Spleen (tissue), 11 donors: ENCODE measurements at regions not wholly inside any gene's neighbourhood (a gene's known extent, or its start where the extent isn't known, plus 50 kb on each side); places are given as distances from the start of the nearest gene placed in this dataset.

ENCODE experiments used
- DNase-seq: peaks from one replicate; pipeline ENCODE4 v3.0.0-alpha.2; 2020
- H3K27ac ChIP-seq, 8 donors: fragments of 200-600 bp; sonication (generic) in 7 of 8; 1 replicate in 4 of 8; 2 replicates in 4 of 8; pipeline versions ENCODE4 v1.5.0 to v1.8.0; 2016 to 2021; ENCODE audit warnings: inconsistent platforms in 4 of 8, mild to moderate bottlenecking in 4 of 8, moderate library complexity in 1 of 8
- H3K27me3 ChIP-seq, 7 donors: fragments of 200-600 bp; sonication (generic) in 6 of 7; replicated peaks in 1 of 7; 1 replicate in 4 of 7; 2 replicates in 3 of 7; pipeline versions ENCODE4 v1.5.0 to v1.8.0; 2016 to 2021; ENCODE audit warnings: inconsistent platforms in 3 of 7, mild to moderate bottlenecking in 1 of 7
- H3K36me3 ChIP-seq, 6 donors: fragments of 200-600 bp; sonication (generic) in 5 of 6; 1 replicate in 4 of 6; 2 replicates in 2 of 6; pipeline versions ENCODE4 v1.5.0 to v1.8.0; 2016 to 2021; ENCODE audit warnings: inconsistent platforms in 2 of 6
- H3K4me1 ChIP-seq, 6 donors: fragments of 200-600 bp; sonication (generic) in 5 of 6; 1 replicate in 3 of 6; 2 replicates in 3 of 6; pipeline versions ENCODE4 v1.5.0 to v1.8.0; 2016 to 2021; ENCODE audit warnings: inconsistent platforms in 3 of 6
- H3K4me3 ChIP-seq, 8 donors: fragments of 200-600 bp; sonication (generic) in 7 of 8; 1 replicate in 4 of 8; 2 replicates in 4 of 8; pipeline versions ENCODE4 v1.5.0 to v1.8.0; 2016 to 2021; ENCODE audit warnings: inconsistent platforms in 4 of 8, mild to moderate bottlenecking in 4 of 8, moderate library complexity in 2 of 8
- H3K9me3 ChIP-seq, 8 donors: fragments of 200-600 bp; sonication (generic) in 7 of 8; 1 replicate in 4 of 8; 2 replicates in 4 of 8; pipeline versions ENCODE4 v1.5.0 to v1.8.0; 2016 to 2021; ENCODE audit warnings: inconsistent platforms in 4 of 8
- POLR2A ChIP-seq, 3 donors: fragments of 450-650 bp; IDR thresholded peaks; one replicate each; pipeline ENCODE4 v1.5.1; 2017; ENCODE audit warnings: antibody characterized with exemption in 3 of 3, mild to moderate bottlenecking in 1 of 3
- POLR2AphosphoS5 ChIP-seq, 3 donors: sonication (generic); formaldehyde crosslinking; IDR thresholded peaks; one replicate each; pipeline ENCODE4 v1.5.1; 2017; ENCODE audit warnings: antibody characterized with exemption in 3 of 3
- WGBS, 5 donors: extraction: QIAGEN DNeasy Blood & Tissue Kit in 3 of 5; methylation state at CpG; one replicate each; pipeline versions ENCODE4 v1.1.5 to v1.1.7; 2013 to 2018; 5-methylcytosine and 5-hydroxymethylcytosine counted together
- intact Hi-C: fragments of 100-400 bp; cut with DNase I; formaldehyde crosslinking; loops from one replicate; pipeline ENCODE4 v1.15.0; 2023; ENCODE audit warnings: low total_unique reads
- TF ChIP-seq, protein P1 (sequence below), 11 experiments: fragments of 200-600 bp in 7 of 11; fragments of 450-650 bp in 4 of 11; sonication (generic) in 4 of 11; IDR thresholded peaks in 8 of 11; conservative IDR thresholded peaks in 3 of 11; 1 replicate in 7 of 11; 2 replicates in 4 of 11; pipeline versions ENCODE4 v1.4.0 to v1.8.0; 2016 to 2021; ENCODE audit warnings: antibody characterized with exemption in 11 of 11, inconsistent platforms in 4 of 11, mild to moderate bottlenecking in 1 of 11
- donor health status: healthy with polysubstance abuse.
- donor health status: DM: no; HTN: no; CAD: no; lungs with moderate emphysema.
- donor health status: DM: no; HTN: no; CAD: no.
- donor health status: Bipolar disorder and iron deficiency.
- donor health status: healthy.
- donor health status: DM: no; HTN: no; CAD: no.
- donor health status: DM: yes; HTN: yes; CAD: no.

- intact Hi-C loops = no loop called here
- Histone ChIP-seq H3K4me3 (no peak overlapping the region), H3K9me3 (peaks cover 0 to 6% (median 0%) of the 10 kb centered on the region in 8 donors), H3K27ac (no peak overlapping the region), H3K36me3 (no peaks in the 10 kb centered on the region), H3K4me1 (no peaks in the 10 kb centered on the region), H3K27me3 (no peaks in the 10 kb centered on the region)
- DNase-seq = no peak
- 57 to 76% (median 72%) methylated on average over 1 of the region's 1 CpG for WGBS, 5 donors
- TF ChIP-seq, protein P1, sequence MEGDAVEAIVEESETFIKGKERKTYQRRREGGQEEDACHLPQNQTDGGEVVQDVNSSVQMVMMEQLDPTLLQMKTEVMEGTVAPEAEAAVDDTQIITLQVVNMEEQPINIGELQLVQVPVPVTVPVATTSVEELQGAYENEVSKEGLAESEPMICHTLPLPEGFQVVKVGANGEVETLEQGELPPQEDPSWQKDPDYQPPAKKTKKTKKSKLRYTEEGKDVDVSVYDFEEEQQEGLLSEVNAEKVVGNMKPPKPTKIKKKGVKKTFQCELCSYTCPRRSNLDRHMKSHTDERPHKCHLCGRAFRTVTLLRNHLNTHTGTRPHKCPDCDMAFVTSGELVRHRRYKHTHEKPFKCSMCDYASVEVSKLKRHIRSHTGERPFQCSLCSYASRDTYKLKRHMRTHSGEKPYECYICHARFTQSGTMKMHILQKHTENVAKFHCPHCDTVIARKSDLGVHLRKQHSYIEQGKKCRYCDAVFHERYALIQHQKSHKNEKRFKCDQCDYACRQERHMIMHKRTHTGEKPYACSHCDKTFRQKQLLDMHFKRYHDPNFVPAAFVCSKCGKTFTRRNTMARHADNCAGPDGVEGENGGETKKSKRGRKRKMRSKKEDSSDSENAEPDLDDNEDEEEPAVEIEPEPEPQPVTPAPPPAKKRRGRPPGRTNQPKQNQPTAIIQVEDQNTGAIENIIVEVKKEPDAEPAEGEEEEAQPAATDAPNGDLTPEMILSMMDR (IDR thresholded peaks at IDR 0.05 in 8 of 11, conservative IDR thresholded peaks at IDR 0.05 in 3 of 11) = no peak
- TF ChIP-seq POLR2AphosphoS5 (IDR thresholded peaks at IDR 0.05) (no peak), POLR2A (IDR thresholded peaks at IDR 0.05) (no peak)
These were observed 269.0 kb downstream of the NSUN3 start for GRCh38 chr3:94331831-94332230.

DNA sequence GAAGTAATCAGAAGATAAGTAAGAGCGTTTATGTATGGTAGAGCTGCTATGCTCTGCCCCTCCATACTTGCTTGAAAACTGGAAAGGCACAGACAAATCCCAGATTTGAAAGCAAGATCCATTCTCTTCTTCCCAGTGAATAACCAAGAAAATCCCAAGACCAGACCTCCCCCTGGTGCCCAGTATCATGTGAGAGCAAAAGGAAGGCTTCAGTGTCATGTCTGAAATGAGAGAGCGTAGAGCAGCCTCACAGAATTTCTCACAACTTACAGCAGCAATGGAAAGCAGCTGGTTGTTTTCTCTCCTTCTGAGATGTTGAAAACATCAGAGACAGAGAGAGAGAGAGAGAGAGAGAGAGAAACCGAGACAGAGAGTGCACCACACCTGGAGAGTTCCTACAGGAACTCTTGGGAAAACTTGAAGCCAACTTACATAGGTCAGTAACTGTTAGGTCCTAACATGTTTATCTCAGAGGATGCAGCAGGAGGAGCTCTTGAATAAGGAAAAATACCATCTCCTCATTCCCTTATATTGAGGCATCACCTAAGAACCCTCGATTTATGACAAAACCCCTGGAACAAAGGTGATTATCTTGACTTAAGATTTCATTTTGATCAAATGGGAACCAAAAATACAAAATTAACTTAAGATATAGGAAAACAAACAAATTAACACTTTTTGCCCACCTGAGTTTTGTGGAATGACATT, 273.3 kb downstream of the NSUN3 start:
- no peak for DNase-seq
- no peak overlapping the region for H3K27ac ChIP-seq
- H3K4me3 ChIP-seq = no peak overlapping the region
- no peaks in the 10 kb centered on the region for H3K4me1 ChIP-seq
- no peak for TF ChIP-seq POLR2AphosphoS5 (IDR thresholded peaks at IDR 0.05)
- TF ChIP-seq, protein P1 (IDR thresholded peaks at IDR 0.05 in 8 of 11, conservative IDR thresholded peaks at IDR 0.05 in 3 of 11) = peak in 4 of 11 experiments; percentile 9 to 42 (median 16)
- no peaks in the 10 kb centered on the region for H3K36me3 ChIP-seq
- intact Hi-C loops = no loop called here
- no peaks in the 10 kb centered on the region for H3K27me3 ChIP-seq
- 46 to 55% (median 52%) methylated on average over 4 of the region's 4 CpGs for WGBS, 5 donors
- no peaks in the 10 kb centered on the region for H3K9me3 ChIP-seq

- no peak overlapping the region for H3K27ac ChIP-seq
- TF ChIP-seq POLR2A (IDR thresholded peaks at IDR 0.05) = no peak
- TF ChIP-seq, protein P1 (IDR thresholded peaks at IDR 0.05 in 8 of 11, conservative IDR thresholded peaks at IDR 0.05 in 3 of 11) = no peak
- TF ChIP-seq POLR2AphosphoS5 (IDR thresholded peaks at IDR 0.05) = no peak
- WGBS, 5 donors = 88 to 97% (median 92%) methylated on average over 13 of the region's 13 CpGs
- intact Hi-C loops = no loop called here
- H3K4me3 ChIP-seq = no peak overlapping the region
- H3K9me3 ChIP-seq = peaks cover 0 to 12% (median 0%) of the 10 kb centered on the region in 8 donors
- no peaks in the 10 kb centered on the region for H3K36me3 ChIP-seq
- peaks cover 0 to 9% (median 0%) of the 10 kb centered on the region in 6 donors for H3K4me1 ChIP-seq
- DNase-seq = no peak
- no peaks in the 10 kb centered on the region for H3K27me3 ChIP-seq
These were observed 282.2 kb downstream of the NSUN3 start for GRCh38 chr3:94345101-94345500.

GRCh38 chr3:94349310-94349878, 286.5 kb downstream of the NSUN3 start:
- intact Hi-C loops = no loop called here
- Histone ChIP-seq H3K4me3 (no peak overlapping the region), H3K27ac (no peak overlapping the region), H3K9me3 (peaks cover 0 to 12% (median 0%) of the 10 kb centered on the region in 8 donors), H3K4me1 (no peaks in the 10 kb centered on the region), H3K27me3 (no peaks in the 10 kb centered on the region), H3K36me3 (no peaks in the 10 kb centered on the region)
- DNase-seq = no peak
- WGBS, 5 donors = 79 to 88% (median 84%) methylated on average over 4 of the region's 4 CpGs
- TF ChIP-seq, protein P1 (IDR thresholded peaks at IDR 0.05 in 8 of 11, conservative IDR thresholded peaks at IDR 0.05 in 3 of 11) = no peak
- no peak for TF ChIP-seq POLR2AphosphoS5 (IDR thresholded peaks at IDR 0.05)
- TF ChIP-seq POLR2A (IDR thresholded peaks at IDR 0.05) = no peak
